ENCODE measurements at regions not wholly inside any gene's neighbourhood (a gene's known extent, or its start where the extent isn't known, plus 50 kb on each side); places are given as distances from the start of the nearest gene placed in this dataset.

DNA sequence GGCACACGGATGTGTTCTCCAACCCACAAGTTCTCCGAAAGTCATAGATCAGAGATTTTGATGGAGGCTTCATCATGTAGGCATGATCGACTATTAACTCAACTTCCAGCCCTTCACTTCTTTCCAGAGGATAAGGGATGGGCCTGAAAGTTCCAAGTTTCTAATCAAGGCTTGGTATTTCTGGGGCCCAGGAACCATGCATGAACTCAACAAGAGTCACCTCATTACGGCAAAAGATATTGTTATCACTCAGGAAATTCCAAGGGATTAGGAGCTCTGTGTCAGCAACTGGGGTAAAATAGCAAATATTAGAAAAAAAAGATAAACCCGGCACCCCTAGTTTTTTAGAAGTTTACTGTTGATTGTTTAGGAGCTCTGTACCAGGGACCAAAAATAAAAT is 240.1 kb upstream of the PPP1R2C start:
- DNase-seq (ENCODE audit: low read depth): no peak

DNA sequence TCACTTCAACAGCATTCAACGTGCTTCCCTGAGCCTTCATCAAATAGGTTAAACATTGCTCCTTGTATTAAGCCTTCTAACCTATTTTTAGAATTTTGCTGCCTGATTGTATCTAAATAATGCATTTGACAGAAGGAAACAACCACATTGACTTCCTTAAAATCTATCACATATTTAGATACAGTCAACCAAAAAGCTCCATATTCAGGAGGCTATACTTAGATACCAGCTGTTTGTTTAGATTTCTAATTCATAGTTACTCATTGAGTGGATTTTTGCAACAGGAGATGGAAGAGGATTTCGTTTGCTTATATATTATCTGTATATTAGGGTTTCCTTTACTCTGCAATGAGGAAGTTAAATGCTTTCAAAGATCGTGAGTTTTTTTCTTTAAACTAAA is 241.1 kb upstream of the PPP1R2C start:
- DNase-seq (ENCODE audit: low read depth): no peak

DNA sequence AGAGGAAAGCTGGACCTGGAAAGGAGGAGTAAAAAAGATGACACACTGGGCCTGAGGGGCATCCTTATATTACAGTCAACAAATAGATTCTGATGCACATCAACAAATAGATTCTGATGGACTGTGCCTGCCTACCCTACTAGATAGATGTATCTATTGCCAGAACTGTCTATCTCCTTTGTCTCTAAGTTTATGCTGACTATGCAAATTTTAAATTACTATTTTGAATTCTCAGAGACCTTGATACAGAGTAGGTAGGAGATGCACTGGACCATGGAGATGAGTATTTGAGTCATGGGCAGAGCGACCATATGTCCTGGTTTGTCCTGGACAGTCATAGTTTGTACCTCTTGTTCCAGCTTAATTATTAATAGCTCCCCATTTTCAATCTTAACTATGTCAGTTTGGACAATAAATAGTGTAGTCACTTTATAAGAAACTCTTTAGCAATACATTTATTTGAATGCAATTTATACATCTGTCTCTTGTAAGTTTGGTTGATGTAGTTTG is 247.9 kb upstream of the PPP1R2C start:
- no peak for DNase-seq (ENCODE audit: low read depth)

DNA sequence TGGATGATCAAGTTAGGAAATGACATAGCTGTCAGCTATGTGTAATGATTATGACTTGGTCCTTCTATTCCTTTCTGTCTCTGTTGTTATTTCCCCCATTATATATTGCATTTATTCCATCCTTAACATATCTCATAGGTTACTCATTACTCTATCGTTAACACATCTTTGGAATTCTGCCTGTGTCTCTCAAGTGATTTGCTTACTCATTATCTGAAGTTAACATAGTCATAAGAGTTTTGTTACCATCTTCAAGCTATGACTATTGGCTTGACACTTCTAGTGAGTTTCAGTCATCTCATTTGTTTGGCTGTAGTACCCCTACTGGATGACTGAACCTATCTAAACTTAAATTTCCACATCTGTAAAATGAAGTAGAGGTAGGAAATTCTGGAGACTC is 286.1 kb upstream of the PPP1R2C start:
- DNase-seq (ENCODE audit: low read depth): no peak

- no peak for DNase-seq (ENCODE audit: low read depth)
Measured at GRCh38 chrX:43065978-43066377, 288.0 kb upstream of the PPP1R2C start.

DNA sequence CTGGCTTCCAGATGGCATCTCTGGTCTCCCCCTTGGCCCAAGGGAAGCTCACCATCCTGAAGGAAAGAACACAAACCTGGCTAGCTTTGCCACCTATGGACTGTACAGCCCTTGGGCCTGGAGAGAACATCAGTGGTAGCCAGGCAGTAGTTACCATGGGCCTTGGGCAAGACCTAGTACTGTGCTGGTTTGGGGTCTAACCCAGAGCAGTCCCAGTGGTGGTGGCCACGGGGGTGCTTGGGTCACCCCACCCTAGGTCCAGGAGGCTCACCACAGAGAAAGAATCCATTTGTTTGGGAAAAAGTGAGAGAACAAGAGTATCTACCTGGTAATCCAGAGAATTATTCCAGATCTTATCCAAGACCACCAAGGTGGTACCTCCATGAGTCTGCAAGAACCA is 290.7 kb upstream of the PPP1R2C start:
- no peak for DNase-seq (ENCODE audit: low read depth)

- no peak for DNase-seq (ENCODE audit: low read depth)
Measured at GRCh38 chrX:43083016-43083415, 305.1 kb upstream of the PPP1R2C start.

DNA sequence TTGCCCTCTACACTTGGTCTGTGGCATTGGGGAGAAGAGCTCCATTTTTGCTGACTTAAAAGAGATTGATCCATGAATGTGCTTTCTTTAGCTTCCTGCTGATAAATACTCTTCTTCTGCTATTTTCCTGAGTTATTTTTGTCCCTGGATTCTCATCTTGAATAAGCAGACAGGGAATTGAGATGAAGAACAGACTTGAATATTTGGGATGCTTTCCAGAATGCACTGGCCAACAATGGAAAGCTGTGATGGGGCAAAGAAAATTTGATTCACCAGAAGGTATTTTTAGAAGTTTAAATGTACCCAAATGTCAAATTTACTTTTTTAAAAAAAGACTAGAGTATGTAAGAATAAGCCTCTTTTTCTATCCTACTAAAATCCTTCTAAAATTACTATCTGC is 309.9 kb upstream of the PPP1R2C start:
- DNase-seq (ENCODE audit: low read depth): no peak

GRCh38 chrX:43096830-43097229 is 318.9 kb upstream of the PPP1R2C start:
- no peak for DNase-seq (ENCODE audit: low read depth)

GRCh38 chrX:43106009-43106408 is 328.0 kb upstream of the PPP1R2C start:
- DNase-seq (ENCODE audit: low read depth): no peak

GRCh38 chrX:43108828-43109227 is 330.9 kb upstream of the PPP1R2C start:
- DNase-seq (ENCODE audit: low read depth): no peak

DNA sequence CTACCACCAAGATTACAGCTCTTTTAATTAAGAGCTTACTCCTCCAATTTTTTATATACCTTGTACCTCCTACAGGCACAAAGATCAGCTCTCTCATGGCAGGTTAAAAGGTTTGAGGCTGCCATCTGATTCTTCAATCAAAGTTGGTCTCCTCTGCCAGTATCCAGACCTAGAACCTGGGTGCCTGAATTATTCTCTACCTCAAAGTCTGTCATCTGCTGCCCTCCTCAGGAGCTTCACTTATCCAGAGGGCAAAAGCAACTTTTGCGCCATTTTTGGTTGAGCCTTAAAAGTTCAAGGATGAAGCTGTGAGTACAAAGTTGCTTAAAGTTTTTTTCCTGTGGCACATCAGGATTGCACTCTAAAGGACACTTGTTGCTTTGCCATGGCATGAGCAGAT is 343.7 kb upstream of the PPP1R2C start:
- DNase-seq (ENCODE audit: low read depth): no peak

- no peak for DNase-seq (ENCODE audit: low read depth)
Measured at GRCh38 chrX:43139645-43140044, 361.7 kb upstream of the PPP1R2C start.

DNA sequence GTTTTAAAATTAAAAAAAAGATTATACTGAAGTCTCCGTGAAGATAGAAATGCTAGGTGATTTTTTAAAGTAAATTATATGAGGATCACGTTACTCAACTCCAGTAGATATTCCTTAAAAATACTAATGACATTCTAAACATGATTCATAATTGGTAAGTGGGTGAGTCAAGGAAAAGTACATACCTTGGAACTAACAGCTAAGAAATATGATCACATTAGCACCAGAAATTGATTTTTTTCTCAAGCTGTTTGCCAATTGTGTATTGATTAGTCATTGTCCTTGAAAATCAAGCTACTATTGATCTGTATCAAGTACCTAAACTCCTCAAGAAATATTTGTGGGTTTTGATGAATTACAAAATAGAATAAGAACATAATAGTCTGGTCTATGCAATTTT is 362.6 kb upstream of the PPP1R2C start:
- no peak for DNase-seq (ENCODE audit: low read depth)

DNA sequence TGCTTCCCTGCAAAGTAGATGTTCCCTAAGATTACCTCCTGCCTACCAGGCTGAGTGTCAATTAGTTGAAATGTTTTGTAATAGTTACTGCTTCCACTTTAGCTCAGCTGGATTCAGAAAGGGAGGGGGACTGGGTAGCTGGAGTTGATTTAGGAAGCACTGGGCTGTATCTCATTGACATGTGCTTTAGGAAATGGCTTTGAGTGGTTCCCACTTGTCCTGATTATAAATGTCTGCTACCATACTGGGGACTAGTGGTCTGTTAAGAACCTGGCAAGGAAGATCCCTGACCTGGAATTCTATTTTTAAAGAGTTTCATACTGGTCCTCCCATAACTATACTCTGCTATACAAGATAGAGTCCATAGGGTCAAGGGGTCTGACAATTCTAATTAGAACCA is 363.9 kb upstream of the PPP1R2C start:
- no peak for DNase-seq (ENCODE audit: low read depth)

DNA sequence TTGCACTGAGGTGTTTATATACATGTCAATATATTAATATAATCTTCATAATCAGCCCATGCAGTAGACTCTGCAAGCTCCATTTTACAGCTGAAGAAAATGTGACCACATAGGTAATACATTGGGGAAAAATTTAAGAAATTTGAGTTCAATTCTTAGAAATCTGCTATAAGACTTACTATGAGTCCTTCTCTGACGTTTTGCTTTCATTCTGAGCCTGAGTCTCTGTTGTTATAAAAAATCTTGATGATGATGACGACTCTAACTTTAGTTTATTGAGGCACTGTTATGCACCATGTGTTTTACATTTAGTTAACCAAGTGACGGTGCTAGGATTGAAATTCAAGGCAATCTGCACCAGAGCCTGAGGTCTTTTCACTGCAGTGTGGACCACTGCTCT is 370.3 kb upstream of the PPP1R2C start:
- DNase-seq (ENCODE audit: low read depth): no peak

GRCh38 chrX:43165343-43165920 is 387.5 kb upstream of the PPP1R2C start:
- DNase-seq (ENCODE audit: low read depth): no peak

- no peak for DNase-seq (ENCODE audit: low read depth)
Measured at GRCh38 chrX:43166874-43167273, 388.9 kb upstream of the PPP1R2C start.

DNA sequence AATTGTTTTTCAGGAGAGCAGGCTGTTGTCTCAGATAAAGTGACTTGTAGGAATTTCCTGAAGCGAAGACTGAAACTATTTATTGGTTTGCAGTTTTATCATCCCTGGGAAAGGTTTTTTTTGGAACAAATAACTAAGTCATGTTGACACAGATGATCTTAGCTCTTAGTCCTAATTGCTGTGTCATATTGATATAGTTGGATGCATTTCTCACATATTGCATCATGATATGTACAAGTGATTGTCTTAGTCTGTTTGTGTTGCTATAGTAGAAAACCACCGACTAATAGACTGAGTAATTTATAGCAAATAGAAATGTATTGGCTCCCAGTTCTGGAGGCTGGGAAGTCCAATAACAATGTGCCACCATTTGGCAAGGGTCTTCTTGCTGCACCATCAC is 397.5 kb upstream of the PPP1R2C start:
- no peak for DNase-seq (ENCODE audit: low read depth)

- no peak for DNase-seq (ENCODE audit: low read depth)
Measured at GRCh38 chrX:43176686-43177085, 398.7 kb upstream of the PPP1R2C start.

GRCh38 chrX:43188296-43188695 is 410.3 kb upstream of the PPP1R2C start:
- no peak for DNase-seq (ENCODE audit: low read depth)

GRCh38 chrX:43211570-43211969 is 433.6 kb upstream of the PPP1R2C start:
- no peak for DNase-seq (ENCODE audit: low read depth)

DNA sequence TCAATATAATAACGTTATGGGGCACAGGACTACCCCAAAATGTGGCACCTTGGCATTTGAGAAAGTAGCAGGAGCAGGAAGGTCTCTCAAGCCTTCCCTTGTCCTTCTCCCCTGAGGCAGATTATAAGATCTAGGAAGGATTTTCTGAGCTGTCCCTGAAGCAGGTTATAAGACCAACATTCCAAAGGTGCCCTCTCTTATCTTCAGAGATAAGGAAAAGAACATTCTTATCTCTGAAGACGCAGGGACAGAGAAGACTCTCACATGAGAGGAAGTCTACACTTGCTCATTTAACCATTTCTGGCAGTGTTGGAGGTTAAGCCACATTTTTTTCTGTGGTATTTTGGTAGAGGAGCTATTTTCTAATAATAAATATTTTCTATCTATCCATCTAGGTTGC is 437.9 kb upstream of the MAOA start:
- DNase-seq (ENCODE audit: low read depth): no peak

DNA sequence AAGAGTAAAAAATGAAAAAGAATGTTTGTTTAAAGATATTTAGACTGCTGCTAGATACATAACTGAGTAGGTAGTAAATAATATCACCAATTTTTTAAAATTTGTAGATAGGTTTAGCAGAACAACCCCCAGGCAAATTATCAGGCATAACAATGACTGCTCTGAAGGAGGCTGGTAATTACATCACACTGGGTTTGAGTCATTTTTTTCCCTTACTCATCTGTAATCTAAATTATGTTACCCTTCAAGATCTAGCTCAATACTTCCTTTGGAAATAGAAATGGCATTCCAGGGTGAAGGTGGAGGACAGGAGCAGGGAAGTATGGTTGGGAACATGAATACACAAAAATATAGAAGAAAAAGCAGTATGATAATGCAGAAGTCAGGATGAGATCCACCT is 431.6 kb upstream of the MAOA start:
- DNase-seq (ENCODE audit: low read depth): no peak

Data from stimulated activated CD8-positive, alpha-beta memory T cell treated with anti-CD3 and anti-CD28 coated beads, Interleukin-15, amount 100 ng/mL, for 1 hour (primary cell).